ENCODE measurements at regions not wholly inside any gene's neighbourhood (a gene's known extent, or its start where the extent isn't known, plus 50 kb on each side); places are given as distances from the start of the nearest gene placed in this dataset.
"Not testable (repeated sequence)": the region's sequence is repeated elsewhere in the genome, so short reads cannot be mapped to it uniquely, and the experiment has no call there.

- Mint-ChIP-seq H3K36me3 (no peaks in the 10 kb centered on the region), H3K9me3 (ENCODE audit: low read depth) (peaks cover 4% of the 10 kb centered on the region), H3K4me3 (no peak overlapping the region), H3K27ac (no peak overlapping the region), H3K4me1 (ENCODE audit: low read depth) (no peaks in the 10 kb centered on the region), H3K27me3 (no peaks in the 10 kb centered on the region)
These were observed 540.3 kb downstream of the HINT1 start for GRCh38 chr5:130624805-130625204.

- no peaks in the 10 kb centered on the region for H3K4me1 Mint-ChIP-seq (ENCODE audit: low read depth)
These were observed 548.9 kb downstream of the HINT1 start for GRCh38 chr5:130616161-130616560.

GRCh38 chr5:130605234-130605633, 559.8 kb downstream of the HINT1 start:
- Mint-ChIP-seq H3K27me3 (peaks cover 1% of the 10 kb centered on the region), H3K4me3 (no peak overlapping the region), H3K36me3 (no peaks in the 10 kb centered on the region), H3K9me3 (ENCODE audit: low read depth) (peaks cover 6% of the 10 kb centered on the region), H3K4me1 (ENCODE audit: low read depth) (no peaks in the 10 kb centered on the region), H3K27ac (no peak overlapping the region)

More at GRCh38 chr5:130616161-130616560, 548.9 kb downstream of the HINT1 start:
- no peaks in the 10 kb centered on the region for H3K27me3 Mint-ChIP-seq
- no peak overlapping the region for H3K27ac Mint-ChIP-seq
- H3K4me3 Mint-ChIP-seq = no peak overlapping the region
- no peaks in the 10 kb centered on the region for H3K36me3 Mint-ChIP-seq
- H3K9me3 Mint-ChIP-seq (ENCODE audit: low read depth) = peaks cover 10% of the 10 kb centered on the region

GRCh38 chr5:130596647-130597046, 568.4 kb downstream of the HINT1 start:
- not testable (repeated sequence) for H3K4me3 Mint-ChIP-seq; H3K27ac Mint-ChIP-seq; H3K36me3 Mint-ChIP-seq; H3K9me3 Mint-ChIP-seq (ENCODE audit: low read depth); H3K27me3 Mint-ChIP-seq; H3K4me1 Mint-ChIP-seq (ENCODE audit: low read depth)

- H3K27me3 Mint-ChIP-seq = no peaks in the 10 kb centered on the region
These were observed 584.8 kb downstream of the HINT1 start for GRCh38 chr5:130580264-130580663.

GRCh38 chr5:130578354-130578753, 586.7 kb downstream of the HINT1 start:
- no peaks in the 10 kb centered on the region for H3K36me3 Mint-ChIP-seq
- no peaks in the 10 kb centered on the region for H3K9me3 Mint-ChIP-seq (ENCODE audit: low read depth)
- H3K27me3 Mint-ChIP-seq = no peaks in the 10 kb centered on the region
- no peak overlapping the region for H3K4me3 Mint-ChIP-seq
- H3K27ac Mint-ChIP-seq = no peak overlapping the region
- H3K4me1 Mint-ChIP-seq (ENCODE audit: low read depth) = no peaks in the 10 kb centered on the region

More at GRCh38 chr5:130580264-130580663, 584.8 kb downstream of the HINT1 start:
- Mint-ChIP-seq H3K4me3 (no peak overlapping the region), H3K9me3 (ENCODE audit: low read depth) (no peaks in the 10 kb centered on the region), H3K4me1 (ENCODE audit: low read depth) (no peaks in the 10 kb centered on the region), H3K36me3 (no peaks in the 10 kb centered on the region), H3K27ac (no peak overlapping the region)

GRCh38 chr5:130571076-130571475, 594.0 kb downstream of the HINT1 start:
- no peaks in the 10 kb centered on the region for H3K9me3 Mint-ChIP-seq (ENCODE audit: low read depth)
- H3K27me3 Mint-ChIP-seq = no peaks in the 10 kb centered on the region
- no peak overlapping the region for H3K27ac Mint-ChIP-seq
- H3K36me3 Mint-ChIP-seq = no peaks in the 10 kb centered on the region
- H3K4me1 Mint-ChIP-seq (ENCODE audit: low read depth) = no peaks in the 10 kb centered on the region
- no peak overlapping the region for H3K4me3 Mint-ChIP-seq

GRCh38 chr5:130568791-130569190, 596.3 kb downstream of the HINT1 start:
- H3K9me3 Mint-ChIP-seq (ENCODE audit: low read depth) = peaks cover 5% of the 10 kb centered on the region
- H3K4me1 Mint-ChIP-seq (ENCODE audit: low read depth) = no peaks in the 10 kb centered on the region
- no peak overlapping the region for H3K4me3 Mint-ChIP-seq
- peaks cover 3% of the 10 kb centered on the region for H3K27me3 Mint-ChIP-seq
- no peak overlapping the region for H3K27ac Mint-ChIP-seq
- H3K36me3 Mint-ChIP-seq = no peaks in the 10 kb centered on the region

- Mint-ChIP-seq H3K9me3 (ENCODE audit: low read depth) (peaks cover 11% of the 10 kb centered on the region), H3K27me3 (peaks cover 6% of the 10 kb centered on the region), H3K36me3 (no peaks in the 10 kb centered on the region), H3K4me1 (ENCODE audit: low read depth) (no peaks in the 10 kb centered on the region), H3K27ac (no peak overlapping the region), H3K4me3 (no peak overlapping the region)
These were observed 609.6 kb downstream of the HINT1 start for GRCh38 chr5:130555429-130555828.

- Mint-ChIP-seq H3K9me3 (ENCODE audit: low read depth) (no peaks in the 10 kb centered on the region), H3K36me3 (no peaks in the 10 kb centered on the region), H3K4me3 (no peak overlapping the region)
These were observed 614.5 kb downstream of the HINT1 start for GRCh38 chr5:130550562-130550928.

GRCh38 chr5:130549884-130550561, 615.0 kb downstream of the HINT1 start:
- peaks cover 2% of the 10 kb centered on the region for H3K27me3 Mint-ChIP-seq
- no peaks in the 10 kb centered on the region for H3K36me3 Mint-ChIP-seq
- H3K27ac Mint-ChIP-seq = no peak overlapping the region
- no peaks in the 10 kb centered on the region for H3K4me1 Mint-ChIP-seq (ENCODE audit: low read depth)
- no peak overlapping the region for H3K4me3 Mint-ChIP-seq
- peaks cover 3% of the 10 kb centered on the region for H3K9me3 Mint-ChIP-seq (ENCODE audit: low read depth)

More at GRCh38 chr5:130550562-130550928, 614.5 kb downstream of the HINT1 start:
- Mint-ChIP-seq H3K4me1 (ENCODE audit: low read depth) (no peaks in the 10 kb centered on the region), H3K27me3 (peaks cover 2% of the 10 kb centered on the region), H3K27ac (no peak overlapping the region)

- Mint-ChIP-seq H3K4me3 (no peak overlapping the region), H3K36me3 (no peaks in the 10 kb centered on the region), H3K4me1 (ENCODE audit: low read depth) (no peaks in the 10 kb centered on the region), H3K27ac (no peak overlapping the region), H3K27me3 (no peaks in the 10 kb centered on the region), H3K9me3 (ENCODE audit: low read depth) (peaks cover 8% of the 10 kb centered on the region)
These were observed 618.8 kb downstream of the HINT1 start for GRCh38 chr5:130546211-130546610.

- no peak overlapping the region for H3K4me3 Mint-ChIP-seq
- H3K4me1 Mint-ChIP-seq (ENCODE audit: low read depth) = no peaks in the 10 kb centered on the region
- H3K27ac Mint-ChIP-seq = no peak overlapping the region
- no peaks in the 10 kb centered on the region for H3K27me3 Mint-ChIP-seq
- H3K36me3 Mint-ChIP-seq = no peaks in the 10 kb centered on the region
- peaks cover 8% of the 10 kb centered on the region for H3K9me3 Mint-ChIP-seq (ENCODE audit: low read depth)
These were observed 619.8 kb downstream of the HINT1 start for GRCh38 chr5:130545291-130545690.

- Mint-ChIP-seq H3K4me3 (no peak overlapping the region), H3K4me1 (ENCODE audit: low read depth) (no peaks in the 10 kb centered on the region), H3K27me3 (peaks cover 2% of the 10 kb centered on the region), H3K9me3 (ENCODE audit: low read depth) (peaks cover 8% of the 10 kb centered on the region), H3K36me3 (no peaks in the 10 kb centered on the region), H3K27ac (no peak overlapping the region)
These were observed 623.3 kb downstream of the HINT1 start for GRCh38 chr5:130541617-130542221.

- H3K4me3 Mint-ChIP-seq = no peak overlapping the region
- no peak overlapping the region for H3K27ac Mint-ChIP-seq
- H3K27me3 Mint-ChIP-seq = peaks cover 2% of the 10 kb centered on the region
- H3K4me1 Mint-ChIP-seq (ENCODE audit: low read depth) = no peaks in the 10 kb centered on the region
- no peaks in the 10 kb centered on the region for H3K9me3 Mint-ChIP-seq (ENCODE audit: low read depth)
- no peaks in the 10 kb centered on the region for H3K36me3 Mint-ChIP-seq
These were observed 628.4 kb downstream of the HINT1 start for GRCh38 chr5:130536691-130537090.

- no peak overlapping the region for H3K27ac Mint-ChIP-seq
These were observed 628.5 kb downstream of the CHSY3 start for GRCh38 chr5:130532786-130533185.

More at GRCh38 chr5:130532786-130533185, 628.5 kb downstream of the CHSY3 start:
- Mint-ChIP-seq H3K9me3 (ENCODE audit: low read depth) (no peaks in the 10 kb centered on the region), H3K4me1 (ENCODE audit: low read depth) (no peaks in the 10 kb centered on the region), H3K4me3 (no peak overlapping the region), H3K27me3 (peaks cover 2% of the 10 kb centered on the region), H3K36me3 (no peaks in the 10 kb centered on the region)
